K562 (cell line): ENCODE measurements at regions not wholly inside any gene's neighbourhood (a gene's known extent, or its start where the extent isn't known, plus 50 kb on each side); places are given as distances from the start of the nearest gene placed in this dataset.

Source experiments
- ATAC-seq: fragments of 200-7000 bp; cut with Tn5 transposase; 3 replicates; pipeline ENCODE4 v1.9.1; 2020; ENCODE audit warnings: moderate library complexity
- BruUV-seq: library from RNA; stranded (reverse); fragments of 400-500 nt; replicated peaks from 2 replicates; lab custom pipeline; 2021; lab: Mats Ljungman, UMichigan
- CTCF ChIA-PET: fragments of 300-600 bp; formaldehyde crosslinking; extraction: SDS; loops from one replicate; lab custom pipeline; 2021; ENCODE audit warnings: low intra/inter-chr PET ratio; lab: Yijun Ruan, JAX
- POLR2A ChIA-PET: fragments of 300-600, 350-650 bp; sonication (Branson Sonifier 250); formaldehyde crosslinking; extraction: SDS; loops from one replicate; lab custom pipeline; 2021; ENCODE audit warnings: antibody characterized with exemption, inconsistent platforms; lab: Yijun Ruan, JAX
- DNase-seq, 4 experiments: peaks; one replicate each; pipeline versions ENCODE4 v3.0.0 to v3.0.0-alpha.2; 2011 to 2018; ENCODE audit warnings: low spot score in 3 of 4, mixed read lengths in 3 of 4; ENCODE audit errors: extremely low read depth in 1 of 4
- FAIRE-seq: peaks from 2 replicates; lab custom pipeline; 2011; peaks lifted over from hg19 to GRCh38; lab: Jason Lieb, UNC
- H2AFZ ChIP-seq: 2 replicates; pipeline ENCODE4 v1.6.0; 2011; ENCODE audit warnings: low read depth, low read length, control low read depth, inconsistent platforms
- H3K27ac ChIP-seq: fragments of 200-600 bp; 3 replicates; pipeline ENCODE4 v1.8.0; 2011; ENCODE audit warnings: low read depth, mild to moderate bottlenecking, control low read depth, inconsistent platforms, low read length, moderate library complexity, mixed read lengths; ENCODE audit errors: extremely low read depth
- H3K27me3 ChIP-seq, 2 experiments: fragments of 300-600 bp in 1 of 2; 2 replicates in 1 of 2; 3 replicates in 1 of 2; pipeline versions ENCODE4 v1.6.0 to v1.8.0; 2011; ENCODE audit warnings: inconsistent platforms in 2 of 2, low read length in 2 of 2, mild to moderate bottlenecking in 1 of 2, mixed read lengths in 1 of 2, moderate library complexity in 1 of 2; ENCODE audit not compliant: control insufficient read depth in 2 of 2, insufficient read depth in 2 of 2
- H3K36me3 ChIP-seq: fragments of 300-600 bp; 3 replicates; pipeline ENCODE4 v1.8.0; 2011; ENCODE audit warnings: mild to moderate bottlenecking, low read length, inconsistent platforms; ENCODE audit not compliant: control insufficient read depth, insufficient read depth
- H3K4me1 ChIP-seq, 2 experiments: fragments of 200-600 bp in 1 of 2; replicated peaks in 1 of 2; 2 replicates in 1 of 2; 3 replicates in 1 of 2; pipeline versions ENCODE4 v1.5.1 to v1.8.0; 2011; ENCODE audit warnings: inconsistent platforms in 2 of 2, low read length in 2 of 2, mild to moderate bottlenecking in 1 of 2, mixed read lengths in 1 of 2, moderate library complexity in 1 of 2; ENCODE audit not compliant: control insufficient read depth in 2 of 2, insufficient read depth in 2 of 2
- H3K4me2 ChIP-seq: 2 replicates; pipeline ENCODE4 v1.6.1; 2011; ENCODE audit warnings: low read length, control low read depth, inconsistent platforms, mixed read lengths; ENCODE audit not compliant: insufficient read depth
- H3K4me3 ChIP-seq: fragments of 200-600 bp; sonication (generic), shearing (Covaris generic); 2 replicates; pipeline ENCODE4 v1.5.1; 2016; ENCODE audit warnings: control low read depth, inconsistent platforms
- H3K79me2 ChIP-seq: fragments of 200-600 bp; 3 replicates; pipeline ENCODE4 v1.8.0; 2011; ENCODE audit warnings: low read length, inconsistent platforms; ENCODE audit not compliant: control insufficient read depth, insufficient read depth
- H3K9ac ChIP-seq, 2 experiments: 2 replicates each; pipeline versions ENCODE4 v1.6.0 to v1.6.1; 2011; ENCODE audit warnings: low read depth in 2 of 2, low read length in 2 of 2, control low read depth in 1 of 2, inconsistent platforms in 1 of 2, mild to moderate bottlenecking in 1 of 2, mixed read lengths in 1 of 2; ENCODE audit not compliant: insufficient read depth in 1 of 2
- H3K9me1 ChIP-seq: one replicate; pipeline ENCODE4 v1.6.0; 2011; ENCODE audit warnings: inconsistent platforms, mild to moderate bottlenecking, low read length, moderate library complexity; ENCODE audit not compliant: control insufficient read depth, insufficient read depth
- H3K9me3 ChIP-seq: replicated peaks from 2 replicates; pipeline ENCODE4 v1.5.1; 2011; ENCODE audit warnings: low read depth, low read length, inconsistent platforms; ENCODE audit not compliant: control insufficient read depth, insufficient read depth
- H4K20me1 ChIP-seq: replicated peaks from 2 replicates; pipeline ENCODE4 v1.6.1; 2011; ENCODE audit warnings: low read length, inconsistent platforms, mixed read lengths; ENCODE audit not compliant: control insufficient read depth, insufficient read depth
- DDX20 ChIP-seq: fragments of 450-650 bp; IDR thresholded peaks from 2 replicates; pipeline ENCODE4 v1.6.1; 2016; ENCODE audit warnings: missing genetic modification characterization, low read depth, mild to moderate bottlenecking, missing compliant biosample characterization, moderate library complexity
- LCOR ChIP-seq: sonication (generic); formaldehyde crosslinking; IDR thresholded peaks from 2 replicates; pipeline ENCODE4 v1.8.0; 2022; ENCODE audit warnings: mild to moderate bottlenecking, missing genetic modification reagents
- LEF1 ChIP-seq: fragments of 450-650 bp; IDR thresholded peaks from 2 replicates; pipeline ENCODE4 v1.6.1; 2016; ENCODE audit warnings: mild to moderate bottlenecking
- MAFF ChIP-seq: IDR thresholded peaks from 2 replicates; pipeline ENCODE4 v1.6.1; 2012; ENCODE audit warnings: low read length, improper control_type of control experiment
- NELFE ChIP-seq: IDR thresholded peaks from 2 replicates; pipeline ENCODE4 v1.6.1; 2011; ENCODE audit warnings: mild to moderate bottlenecking; ENCODE audit not compliant: insufficient read depth, insufficient read length
- PPARD ChIP-seq: fragments of 250-450 bp; sonication (Bioruptor Pico); IDR thresholded peaks from 2 replicates; pipeline ENCODE4 v1.8.0; 2022; ENCODE audit warnings: inconsistent platforms, mild to moderate bottlenecking, moderate library complexity
- PRPF4 ChIP-seq: fragments of 200-400 bp; formaldehyde crosslinking; IDR thresholded peaks from one replicate; pipeline ENCODE4 v1.6.1; 2017; ENCODE audit warnings: low read length, low read depth, mild to moderate bottlenecking; ENCODE audit not compliant: insufficient read depth, poor library complexity, severe bottlenecking
- SIRT6 ChIP-seq: IDR thresholded peaks from one replicate; pipeline ENCODE4 v1.6.1; 2012; ENCODE audit warnings: low read depth, mild to moderate bottlenecking, control low read depth, inconsistent platforms, low read length, moderate library complexity
- SNIP1 ChIP-seq: fragments of 450-650 bp; IDR thresholded peaks from 2 replicates; pipeline ENCODE4 v1.7.1; 2017; ENCODE audit warnings: low read depth, mild to moderate bottlenecking
- ZBTB2 ChIP-seq: fragments of 450-650 bp; IDR thresholded peaks from 2 replicates; pipeline ENCODE4 v1.6.1; 2016; ENCODE audit warnings: antibody characterized with exemption
- ZC3H4 ChIP-seq: sonication (generic); formaldehyde crosslinking; IDR thresholded peaks from 2 replicates; pipeline ENCODE4 v1.9.0; 2021; ENCODE audit warnings: missing genetic modification reagents, borderline replicate concordance
- ZC3H8 ChIP-seq: fragments of 450-650 bp; IDR thresholded peaks from 2 replicates; pipeline ENCODE4 v1.6.1; 2017
- ZMIZ1 ChIP-seq, 2 experiments: fragments of 150-350 bp in 1 of 2; IDR thresholded peaks; 2 replicates each; pipeline ENCODE4 v1.6.1; 2012 to 2016; ENCODE audit warnings: low read depth in 2 of 2, low read length in 2 of 2, mild to moderate bottlenecking in 1 of 2, moderate library complexity in 1 of 2
- ZNF384 ChIP-seq: IDR thresholded peaks from 2 replicates; pipeline ENCODE4 v1.6.1; 2012; ENCODE audit warnings: low read depth, low read length, improper control_type of control experiment
- WGBS: fragments of 100-300 bp; shearing (Covaris generic); methylation state at CpG from one replicate; pipeline ENCODE4 v1.1.6; 2016; ENCODE audit warnings: low coverage, mixed read lengths; ENCODE audit not compliant: insufficient coverage; ENCODE audit errors: missing lambda C conversion rate; 5-methylcytosine and 5-hydroxymethylcytosine counted together
- in situ Hi-C: fragments of 300-500 bp; cut with MboI; formaldehyde crosslinking; loops from 4 replicates; pipeline ENCODE4 v1.15.0; 2018; ENCODE audit warnings: inconsistent platforms, mixed read lengths
- intact Hi-C: fragments of 100-400 bp; cut with micrococcal nuclease; formaldehyde crosslinking; loops from 2 replicates; pipeline ENCODE4 v1.14.2; 2022

- no peak for TF ChIP-seq ZMIZ1 (IDR thresholded peaks at IDR 0.05; ENCODE audit: low read depth in 2 of 2, low read length in 2 of 2)
- no peak for TF ChIP-seq LCOR (CRISPR knock-in tag)
- no peak for TF ChIP-seq DDX20 (tag)
- no peak for TF ChIP-seq ZC3H8
- no peak for TF ChIP-seq PPARD (CRISPR knock-in tag)
- TF ChIP-seq SIRT6, result no peak
- no peak for TF ChIP-seq ZNF384
- TF ChIP-seq LEF1, result no peak
Observed at GRCh38 chr1:83756984-83757717, 241.8 kb downstream of the TTLL7 start (continued).

DNA sequence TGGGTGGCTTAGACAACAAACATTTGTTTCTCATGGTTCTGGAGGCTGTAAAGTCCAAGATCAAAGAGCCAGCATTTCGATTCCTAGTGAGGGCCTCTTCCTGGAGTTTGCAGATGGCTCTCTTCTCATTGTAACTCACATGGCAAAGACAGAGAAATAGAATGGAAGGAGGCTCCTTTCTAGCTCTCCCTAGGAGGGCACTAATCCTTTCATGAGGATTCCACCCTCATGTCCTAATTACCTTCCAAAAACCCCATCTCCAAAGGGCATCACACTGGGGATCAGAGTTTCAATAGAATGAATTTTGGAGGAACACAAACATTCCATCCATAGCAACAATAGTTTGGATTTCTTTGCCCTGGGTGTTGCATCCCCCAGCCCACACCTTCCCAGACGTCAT lies 247.3 kb downstream of the TTLL7 start:
- CTCF ChIA-PET, result no interaction called here
- TF ChIP-seq NELFE (no peak), ZC3H4 (CRISPR knock-in tag) (no peak), ZBTB2 (no peak), SNIP1 (no peak), PRPF4 (no peak), MAFF (no peak)

More for the DNA sequence above, 247.3 kb downstream of the TTLL7 start:
- Histone ChIP-seq H3K27ac (no peak overlapping the region), H3K4me1 (no peaks in the 10 kb centered on the region), H4K20me1 (no peaks in the 10 kb centered on the region), H3K27me3 (no peaks in the 10 kb centered on the region), H2AFZ (no peak overlapping the region), H3K9me1 (no peaks in the 10 kb centered on the region), H3K9me3 (no peaks in the 10 kb centered on the region), H3K36me3 (no peaks in the 10 kb centered on the region), H3K4me3 (no peak overlapping the region), H3K79me2 (no peaks in the 10 kb centered on the region), H3K4me2 (no peak overlapping the region), H3K9ac (no peak overlapping the region)
- POLR2A ChIA-PET, result no interaction called here
- ATAC-seq (no peak), FAIRE-seq (no peak), DNase-seq (no peak)
- BruUV-seq, result no TSS peak
- intact Hi-C loops, result no loop called here
- WGBS, result 0% methylated on average over 1 of the region's 2 CpGs
- in situ Hi-C loops, result no loop called here
